PC-9 (cell line): ENCODE measurements at regions not wholly inside any gene's neighbourhood (a gene's known extent, or its start where the extent isn't known, plus 50 kb on each side); places are given as distances from the start of the nearest gene placed in this dataset.

ENCODE experiments used
- EZH2 ChIP-seq: fragments of 200-600 bp; sonication (generic); IDR thresholded peaks from 2 replicates; pipeline ENCODE4 v1.8.0; 2017; ENCODE audit warnings: antibody characterized with exemption, low read depth
- TF ChIP-seq, protein P1 (sequence below): fragments of 200-600 bp; sonication (generic); conservative IDR thresholded peaks from 2 replicates; pipeline ENCODE4 v1.6.1; 2017; ENCODE audit warnings: mixed run types, antibody characterized with exemption, mild to moderate bottlenecking, moderate library complexity

DNA sequence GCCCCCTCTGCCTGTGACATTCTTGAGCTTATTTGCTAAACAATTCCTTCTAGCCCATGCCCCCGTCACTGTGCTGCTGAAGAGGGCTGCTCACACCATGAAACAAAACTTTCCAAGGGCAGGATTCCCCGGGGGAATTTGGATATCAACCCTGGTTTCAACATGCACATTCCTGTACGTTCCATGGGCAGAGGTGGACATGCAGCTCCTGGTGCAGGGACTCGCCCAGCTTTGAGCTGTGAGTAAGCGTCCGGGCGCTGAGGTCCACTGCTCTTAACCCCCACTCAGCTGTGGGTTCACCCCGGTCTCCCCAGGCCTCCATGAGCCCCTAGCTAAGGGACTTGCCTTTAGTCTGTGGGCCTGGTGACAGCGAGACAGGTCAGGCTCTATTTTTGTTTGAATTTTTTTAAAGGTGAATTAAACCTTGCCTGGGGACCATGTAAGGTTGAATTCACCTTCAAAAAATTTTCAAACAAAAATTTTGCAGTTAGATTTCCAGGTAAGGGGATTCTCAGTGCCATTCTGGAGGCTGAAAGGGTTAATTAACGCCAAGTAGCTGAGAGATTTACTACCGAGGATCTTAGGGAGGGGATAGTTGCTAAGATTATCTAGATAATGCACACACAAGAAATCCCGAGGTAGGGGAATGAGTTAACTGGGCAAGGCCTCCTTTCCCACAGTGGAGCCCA lies 70.3 kb upstream of the SLC22A23 start:
- TF ChIP-seq, protein P1, sequence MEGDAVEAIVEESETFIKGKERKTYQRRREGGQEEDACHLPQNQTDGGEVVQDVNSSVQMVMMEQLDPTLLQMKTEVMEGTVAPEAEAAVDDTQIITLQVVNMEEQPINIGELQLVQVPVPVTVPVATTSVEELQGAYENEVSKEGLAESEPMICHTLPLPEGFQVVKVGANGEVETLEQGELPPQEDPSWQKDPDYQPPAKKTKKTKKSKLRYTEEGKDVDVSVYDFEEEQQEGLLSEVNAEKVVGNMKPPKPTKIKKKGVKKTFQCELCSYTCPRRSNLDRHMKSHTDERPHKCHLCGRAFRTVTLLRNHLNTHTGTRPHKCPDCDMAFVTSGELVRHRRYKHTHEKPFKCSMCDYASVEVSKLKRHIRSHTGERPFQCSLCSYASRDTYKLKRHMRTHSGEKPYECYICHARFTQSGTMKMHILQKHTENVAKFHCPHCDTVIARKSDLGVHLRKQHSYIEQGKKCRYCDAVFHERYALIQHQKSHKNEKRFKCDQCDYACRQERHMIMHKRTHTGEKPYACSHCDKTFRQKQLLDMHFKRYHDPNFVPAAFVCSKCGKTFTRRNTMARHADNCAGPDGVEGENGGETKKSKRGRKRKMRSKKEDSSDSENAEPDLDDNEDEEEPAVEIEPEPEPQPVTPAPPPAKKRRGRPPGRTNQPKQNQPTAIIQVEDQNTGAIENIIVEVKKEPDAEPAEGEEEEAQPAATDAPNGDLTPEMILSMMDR: no peak
- no peak for TF ChIP-seq EZH2
